Erythroblast (primary cell): ENCODE measurements at regions not wholly inside any gene's neighbourhood (a gene's known extent, or its start where the extent isn't known, plus 50 kb on each side); places are given as distances from the start of the nearest gene placed in this dataset.

Source experiments
- GATA1 ChIP-seq: IDR thresholded peaks from 2 replicates; pipeline ENCODE4 v1.6.1; 2011; ENCODE audit warnings: low read depth, mild to moderate bottlenecking, control low read depth, low read length, moderate library complexity
- POLR2A ChIP-seq: IDR thresholded peaks from 2 replicates; pipeline ENCODE4 v1.6.1; 2011; ENCODE audit warnings: mild to moderate bottlenecking, low read length

DNA sequence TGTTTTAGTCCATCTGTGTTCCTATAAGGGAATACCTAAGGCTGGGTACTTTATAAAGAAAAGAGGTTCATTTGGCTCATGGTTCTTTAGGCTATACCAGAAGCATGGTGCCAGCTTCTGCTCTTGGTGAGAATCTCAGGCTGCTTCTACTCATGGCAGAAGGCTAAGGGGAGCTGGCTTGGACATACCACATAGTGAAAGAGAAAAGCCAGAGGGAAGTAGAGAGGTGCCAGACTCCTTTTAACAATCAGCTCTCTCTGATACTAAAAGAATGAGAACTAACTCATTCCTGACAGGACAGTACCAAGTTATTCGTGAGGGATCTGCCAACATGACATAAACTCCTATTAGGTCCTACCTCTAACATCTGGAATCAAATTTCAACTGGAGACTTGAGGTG lies 1250.2 kb upstream of the CNTN5 start:
- TF ChIP-seq POLR2A: no peak
- TF ChIP-seq GATA1: no peak
